ENCODE measurements at regions not wholly inside any gene's neighbourhood (a gene's known extent, or its start where the extent isn't known, plus 50 kb on each side); places are given as distances from the start of the nearest gene placed in this dataset.
A peak's percentile ranks its signal among the peaks of the same experiment; 100 is the strongest.

DNA sequence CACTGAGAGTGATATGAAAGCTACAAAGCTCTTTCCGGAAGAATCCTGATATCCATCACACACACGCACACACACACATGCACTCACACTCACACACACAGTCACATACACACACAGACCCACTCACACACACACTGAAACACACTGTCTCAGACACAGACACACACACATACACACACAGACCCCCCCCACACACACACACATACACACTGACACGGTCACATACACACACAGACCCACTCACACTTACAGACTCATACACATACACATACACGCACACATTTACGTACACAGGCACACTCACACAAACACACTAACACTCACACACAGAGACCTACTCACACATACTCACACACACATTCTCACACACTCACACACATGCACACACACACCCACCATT is 58.6 kb downstream of the LIG4 start:
- no peak for DNase-seq (ENCODE audit: low read depth)

DNA sequence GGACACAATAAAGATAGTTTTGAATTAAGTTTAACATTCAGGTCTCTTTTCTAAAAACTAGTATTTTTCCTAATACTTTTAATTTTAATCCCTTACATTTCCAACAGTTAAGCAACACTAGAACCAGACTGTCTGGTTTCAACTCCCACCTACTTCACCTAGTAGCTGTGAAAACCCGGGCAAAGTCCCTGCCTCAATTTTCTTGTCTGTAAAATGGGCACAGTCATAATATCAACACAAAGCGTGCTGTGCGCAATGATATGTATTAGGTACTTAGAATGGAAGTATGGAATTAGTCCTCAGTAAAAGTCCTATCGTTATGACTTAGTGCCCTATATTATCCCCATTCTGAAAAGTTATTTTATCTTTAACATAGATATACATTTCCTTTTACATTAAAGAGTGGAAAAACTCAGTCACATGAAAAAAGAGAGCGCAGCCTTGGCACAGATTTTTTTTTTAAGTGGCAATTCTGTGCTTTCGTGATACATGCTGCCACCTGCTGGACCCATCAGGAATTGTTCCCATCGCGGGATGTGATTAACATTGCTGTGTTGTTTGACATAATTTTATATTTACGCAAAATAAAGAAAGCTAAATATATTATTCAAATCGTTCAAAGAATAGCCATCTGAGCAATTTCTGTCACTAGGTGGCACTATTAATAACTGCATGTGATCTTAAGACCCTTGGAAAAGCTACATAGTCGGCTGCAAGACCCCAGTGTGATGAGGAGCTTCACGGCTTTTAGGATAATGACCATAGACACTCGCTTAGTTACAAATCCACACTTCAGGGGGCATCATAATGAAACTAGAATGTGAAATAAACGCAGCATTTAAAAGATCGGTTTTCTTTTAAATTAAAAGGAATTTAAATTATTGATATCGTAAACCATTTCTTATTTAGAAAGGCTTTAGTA is 59.9 kb downstream of the LIG4 start:
- DNase-seq (ENCODE audit: low read depth), result peak; percentile 40

- DNase-seq (ENCODE audit: low read depth), result no peak
Measured at GRCh38 chr13:108154421-108154858, 60.9 kb downstream of the LIG4 start.

- no peak for DNase-seq (ENCODE audit: low read depth)
Measured at GRCh38 chr13:108146642-108147041, 68.7 kb downstream of the LIG4 start.

DNA sequence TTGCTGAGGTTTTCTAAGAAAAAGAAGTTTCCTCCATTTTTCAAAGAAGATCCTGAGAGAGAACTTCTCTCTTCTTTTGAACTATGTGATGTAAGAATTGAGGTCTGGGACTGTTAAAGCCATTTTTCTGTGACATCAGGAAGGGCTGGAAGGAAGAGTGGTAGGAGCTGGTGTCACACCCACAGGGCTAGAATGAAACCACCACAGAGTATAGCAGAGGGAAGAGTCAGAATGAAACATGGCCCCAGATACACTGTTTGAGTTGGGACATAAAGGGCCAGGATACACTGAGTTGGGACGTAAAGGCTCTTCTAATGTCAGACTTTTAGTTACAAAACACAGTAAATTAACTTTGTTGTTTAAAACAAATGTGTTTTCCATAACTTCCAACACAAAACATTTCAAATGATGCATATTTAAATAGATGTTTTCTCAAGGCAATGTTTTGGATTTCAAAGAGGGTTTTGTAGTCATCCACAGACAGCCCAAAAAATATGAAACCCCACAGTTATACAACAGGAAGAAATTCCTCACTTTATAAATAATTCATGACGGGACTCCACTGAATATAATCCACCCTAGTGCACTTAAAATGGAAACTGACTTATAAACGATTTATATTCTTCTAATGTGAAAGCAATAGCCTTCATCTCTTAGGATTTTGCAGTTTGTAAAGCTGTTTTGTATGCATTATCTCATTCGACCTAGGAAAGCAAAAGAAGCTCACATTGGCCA is 72.5 kb downstream of the LIG4 start:
- DNase-seq (ENCODE audit: low read depth), result no peak

DNA sequence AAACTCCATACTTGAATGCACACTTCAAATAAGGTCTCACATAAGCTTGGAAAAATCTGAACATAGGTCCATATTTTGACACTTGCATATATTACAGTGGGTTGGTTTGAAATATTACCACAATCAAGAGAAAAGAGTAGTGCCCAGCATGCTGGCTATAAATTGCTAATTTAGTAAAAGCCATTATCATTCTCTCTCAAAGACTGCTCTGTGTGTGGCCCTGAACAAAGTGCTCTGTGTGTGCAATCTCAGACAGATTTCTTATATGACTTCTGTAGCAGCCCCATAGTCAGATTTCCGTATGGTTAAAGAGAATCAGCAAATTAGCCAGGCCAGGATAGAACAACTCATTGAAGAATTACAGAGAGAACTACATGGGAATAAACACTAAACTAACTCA is 78.2 kb downstream of the LIG4 start:
- DNase-seq (ENCODE audit: low read depth), result no peak

DNA sequence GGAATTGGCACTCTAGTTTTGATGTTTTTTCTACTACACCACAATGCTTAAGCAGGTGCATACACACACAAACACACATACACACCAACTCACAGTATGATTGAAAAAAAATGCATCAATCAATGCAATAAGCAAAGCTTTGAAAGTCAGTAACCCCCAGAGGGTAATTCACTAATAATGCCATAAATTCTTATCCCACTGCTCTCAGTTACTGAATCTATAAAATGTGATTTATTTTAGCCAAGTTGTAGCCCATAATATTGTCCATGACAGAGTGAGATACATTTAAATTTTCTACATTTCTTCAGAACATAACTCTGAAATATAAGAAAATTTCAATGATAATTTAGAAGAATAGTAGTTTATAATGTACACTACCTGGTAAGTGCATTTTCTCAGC is 87.9 kb downstream of the LIG4 start:
- no peak for DNase-seq (ENCODE audit: low read depth)

GRCh38 chr13:108126056-108126455 is 89.3 kb downstream of the LIG4 start:
- no peak for DNase-seq (ENCODE audit: low read depth)

DNA sequence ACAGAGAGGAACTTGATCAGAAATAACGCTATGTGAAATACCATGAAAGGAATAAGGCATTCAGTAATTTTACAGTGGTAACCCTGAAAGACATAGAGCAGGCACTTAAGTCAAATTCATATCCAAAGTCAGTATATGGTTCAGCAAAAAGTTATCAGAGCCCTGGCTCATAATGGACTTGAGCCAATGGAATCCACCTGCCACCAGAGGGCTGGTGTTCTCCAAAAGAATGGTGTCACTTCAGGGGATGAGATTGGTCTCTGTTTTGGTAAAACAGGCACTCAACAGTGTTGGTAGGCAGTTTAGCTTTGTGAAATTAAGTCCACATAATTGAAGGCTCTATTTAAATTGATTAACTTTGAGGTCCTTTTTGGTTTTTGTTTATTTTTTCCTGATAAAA is 93.9 kb downstream of the LIG4 start:
- DNase-seq (ENCODE audit: low read depth), result no peak

DNA sequence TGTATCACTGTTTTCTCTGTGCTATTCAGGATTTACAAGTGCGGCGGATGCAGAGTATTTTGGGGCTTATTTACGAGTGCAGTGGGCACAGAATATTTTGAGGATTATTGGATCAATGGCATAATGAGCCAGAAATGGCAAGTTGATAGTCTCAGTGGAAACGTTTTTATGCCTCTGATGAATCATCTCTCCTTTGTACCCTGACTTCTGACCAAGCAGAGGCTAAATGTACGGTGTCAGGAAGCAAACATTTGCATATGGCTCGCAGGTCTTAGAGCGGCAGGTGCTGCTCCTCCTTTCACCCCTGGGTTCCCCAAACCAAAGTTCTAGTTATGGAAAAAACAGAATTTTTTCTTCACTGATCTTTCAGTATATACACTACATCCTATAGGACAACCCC is 94.5 kb downstream of the LIG4 start:
- no peak for DNase-seq (ENCODE audit: low read depth)

DNA sequence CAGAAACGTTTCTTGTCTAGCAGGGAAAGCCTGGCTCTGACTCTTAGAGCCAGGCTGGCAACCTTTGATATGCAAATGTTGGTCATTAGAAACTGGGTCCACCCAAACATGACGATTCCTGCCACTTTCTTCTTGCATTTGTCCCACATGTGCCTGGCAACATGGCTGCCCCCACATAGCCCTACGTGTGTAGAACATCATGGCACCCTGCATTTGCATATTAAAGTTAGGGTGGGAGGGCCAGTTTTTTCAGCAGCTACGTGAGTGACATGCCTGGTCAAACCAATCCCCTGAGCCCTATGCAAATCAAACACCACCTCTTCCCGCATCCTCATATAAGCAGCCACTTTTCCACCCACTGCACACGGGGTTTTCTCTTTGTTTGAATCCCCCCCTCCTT is 95.0 kb downstream of the LIG4 start:
- DNase-seq (ENCODE audit: low read depth), result no peak

DNA sequence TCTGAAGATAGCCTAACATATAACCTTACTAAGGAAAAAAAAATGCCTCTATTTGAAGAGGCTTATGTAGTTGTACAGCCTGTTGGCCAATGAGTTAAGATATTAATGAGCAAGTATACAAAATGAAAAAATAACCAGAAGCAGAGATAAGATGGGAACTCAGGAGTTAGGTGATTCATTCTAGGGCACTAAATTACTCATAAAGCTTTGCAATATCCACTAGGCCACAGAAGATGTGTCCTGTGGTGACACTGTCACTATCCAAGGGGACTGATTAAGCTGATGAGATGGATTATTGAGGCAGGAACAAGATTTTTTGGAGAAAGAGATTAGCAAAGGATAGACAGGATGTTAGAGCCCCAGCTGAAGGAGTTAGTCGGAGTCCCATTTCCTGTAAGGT is 99.6 kb downstream of the LIG4 start:
- DNase-seq (ENCODE audit: low read depth), result no peak

- DNase-seq (ENCODE audit: low read depth), result no peak
Measured at GRCh38 chr13:108113407-108113806, 101.9 kb downstream of the LIG4 start.

- DNase-seq (ENCODE audit: low read depth), result no peak
Measured at GRCh38 chr13:108104736-108105135, 110.6 kb downstream of the LIG4 start.

- DNase-seq (ENCODE audit: low read depth), result no peak
Measured at GRCh38 chr13:108102771-108103170, 112.6 kb downstream of the LIG4 start.

GRCh38 chr13:108096301-108096915 is 118.9 kb downstream of the LIG4 start:
- DNase-seq (ENCODE audit: low read depth), result no peak

- DNase-seq (ENCODE audit: low read depth), result no peak
Measured at GRCh38 chr13:108095036-108095435, 120.3 kb downstream of the LIG4 start.

- no peak for DNase-seq (ENCODE audit: low read depth)
Measured at GRCh38 chr13:108093616-108094015, 121.7 kb downstream of the LIG4 start.

GRCh38 chr13:108087810-108088209 is 127.5 kb downstream of the LIG4 start:
- no peak for DNase-seq (ENCODE audit: low read depth)

DNA sequence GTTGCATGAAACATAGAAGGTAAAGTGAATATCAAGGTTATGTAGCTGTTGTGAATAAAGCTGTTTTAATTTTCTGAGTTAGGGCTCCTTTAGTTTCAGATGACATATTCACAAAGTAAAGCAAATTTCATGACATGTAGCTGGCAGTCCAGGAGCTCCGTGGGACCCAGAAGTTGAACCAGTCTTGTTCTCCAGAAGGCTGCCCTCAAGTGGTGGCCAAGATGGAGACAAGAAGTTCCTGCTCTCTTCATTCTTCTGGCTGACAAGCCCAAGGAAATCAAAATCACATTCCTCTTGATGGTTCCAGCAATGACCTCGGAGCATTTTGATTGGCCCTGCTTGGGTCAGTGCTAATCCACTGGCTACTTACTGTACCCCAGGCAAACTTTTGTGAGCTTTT is 128.7 kb downstream of the LIG4 start:
- DNase-seq (ENCODE audit: low read depth), result no peak

DNA sequence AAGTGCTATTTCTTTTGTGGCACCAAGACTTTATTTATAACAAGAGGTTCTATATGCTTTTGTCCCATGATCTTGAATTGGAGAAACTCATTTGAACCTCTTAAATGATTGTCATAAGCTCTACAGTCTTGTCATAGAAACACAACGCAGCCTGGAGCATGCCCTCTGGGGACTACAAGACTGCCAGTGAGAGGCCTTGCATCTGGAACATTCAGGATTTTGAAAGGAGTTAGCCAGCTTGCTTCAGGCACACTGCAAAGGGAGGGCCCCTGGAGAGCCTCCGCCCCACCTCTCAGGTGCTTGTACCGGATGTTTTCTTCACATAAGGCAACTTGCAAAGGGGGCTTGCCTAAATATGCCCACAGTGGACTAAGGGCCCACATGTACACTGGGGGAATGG is 130.5 kb downstream of the LIG4 start:
- DNase-seq (ENCODE audit: low read depth), result no peak

- no peak for DNase-seq (ENCODE audit: low read depth)
Measured at GRCh38 chr13:108083056-108083455, 132.3 kb downstream of the LIG4 start.

DNA sequence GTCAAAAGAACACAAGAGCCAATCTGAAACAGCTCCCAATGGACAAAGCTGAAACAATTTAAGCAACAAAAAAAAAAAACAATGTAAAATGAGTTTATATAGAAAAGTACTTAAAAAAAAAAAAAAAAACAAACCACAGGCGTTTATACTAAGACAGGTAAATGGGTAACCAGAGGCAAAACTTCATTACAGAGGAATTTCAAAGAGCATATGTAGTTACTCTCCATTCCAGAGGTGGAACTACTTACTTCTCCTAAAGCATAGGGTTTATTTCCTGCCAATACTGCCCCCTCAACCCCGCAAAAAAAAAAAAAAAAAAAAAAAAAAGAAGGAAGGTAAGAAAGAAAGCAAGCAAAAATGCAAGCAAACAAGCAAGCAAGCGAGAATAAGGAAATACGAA is 132.9 kb downstream of the LIG4 start:
- DNase-seq (ENCODE audit: low read depth), result no peak

Data from stimulated activated CD8-positive, alpha-beta memory T cell treated with anti-CD3 and anti-CD28 coated beads, Interleukin-15, amount 100 ng/mL, for 1 hour (primary cell).